ENCODE measurements at regions not wholly inside any gene's neighbourhood (a gene's known extent, or its start where the extent isn't known, plus 50 kb on each side); places are given as distances from the start of the nearest gene placed in this dataset.

DNA sequence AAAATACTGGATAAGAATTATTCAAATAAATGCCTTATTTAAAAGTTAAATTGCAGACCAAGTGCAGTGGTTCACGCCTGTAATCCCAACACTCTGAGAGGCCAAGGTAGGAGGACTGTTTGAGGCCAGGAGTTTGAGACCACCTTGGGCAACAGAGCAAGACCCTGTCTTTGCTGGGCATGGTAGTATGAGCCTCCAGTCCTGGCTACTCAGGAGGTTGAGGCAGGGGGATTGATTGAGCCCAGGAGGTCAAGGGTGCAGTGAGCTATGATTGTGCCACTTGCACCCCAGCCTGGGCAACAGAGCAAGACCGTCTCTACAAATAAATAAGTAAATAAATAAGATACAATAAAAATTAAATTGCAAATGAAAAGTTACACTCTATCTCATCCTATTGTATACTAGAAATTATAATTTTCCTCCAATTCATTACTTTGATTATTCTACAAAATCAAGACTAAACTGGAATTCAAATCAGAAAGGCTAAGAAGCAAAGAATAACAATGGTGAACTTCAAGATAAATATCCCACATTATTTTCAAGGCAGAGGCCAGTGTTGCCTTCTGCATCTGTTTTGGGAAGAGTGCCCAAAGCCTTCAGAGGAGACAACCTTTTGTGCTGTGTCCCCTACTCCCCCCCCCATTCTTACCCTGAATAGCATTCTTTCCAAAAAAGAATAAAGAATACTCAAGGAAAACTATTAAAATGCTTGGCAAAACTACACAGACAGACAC, 73.3 kb upstream of the IRF2BP2 start:
- no peak for TF ChIP-seq POLR2A (IDR thresholded peaks at IDR 0.05; ENCODE audit: low read depth, low read length)
- no peak for TF ChIP-seq TAF1 (IDR thresholded peaks at IDR 0.05; ENCODE audit: low read depth, low read length)
- TF ChIP-seq POLR2AphosphoS5 (IDR thresholded peaks at IDR 0.05; ENCODE audit: low read depth, low read length), result no peak
